Heart left ventricle (tissue), 13 donors: ENCODE measurements at regions not wholly inside any gene's neighbourhood (a gene's known extent, or its start where the extent isn't known, plus 50 kb on each side); places are given as distances from the start of the nearest gene placed in this dataset.

ENCODE experiments used
- CTCF ChIP-seq, 12 donors: fragments of 200-600 bp; sonication (generic) in 4 of 12; IDR thresholded peaks; one replicate each; pipeline versions ENCODE4 v1.5.0 to v1.8.0; 2018 to 2022; ENCODE audit warnings: antibody characterized with exemption in 12 of 12, mild to moderate bottlenecking in 5 of 12
- POLR2A ChIP-seq, 2 donors: fragments of 450-650 bp; IDR thresholded peaks; one replicate each; pipeline ENCODE4 v1.6.1; 2017; ENCODE audit warnings: antibody characterized with exemption in 2 of 2, mild to moderate bottlenecking in 2 of 2, moderate library complexity in 2 of 2
- donor health status: ischemic (EF 13 %, LVEDD 7.1; RV severe dilation, severe dysfunction).
- donor health status: DM: no; HTN: yes; CAD: no.
- donor health status: DM: no; HTN: no; CAD: no.
- donor health status: ischemic (EF 25% LVEDD 6.9; RV normal size, moderate dysfunction).
- donor health status: ischemic (EF 25% LVEDD 5.7; RV mildly dilated, moderate dysfunction).
- donor health status: ischemic (EF 35%, LVEDD 5.7; RV mildly dilated, moderate dysfunction).
- donor health status: nonischemic (EF 11% LVEDD 7.7; RV severe dilation, severe dysfunction).
- donor health status: DM: yes; HTN: yes; CAD: no.
- donor health status: PGD.
- donor health status: ischemic (EF 29% LVEDD 5.4; RV normal size, mild dysfunction).
- donor health status: nonischemic (EF 23%, LVEDD 6.1; RV moderate dilation, normal function).

DNA sequence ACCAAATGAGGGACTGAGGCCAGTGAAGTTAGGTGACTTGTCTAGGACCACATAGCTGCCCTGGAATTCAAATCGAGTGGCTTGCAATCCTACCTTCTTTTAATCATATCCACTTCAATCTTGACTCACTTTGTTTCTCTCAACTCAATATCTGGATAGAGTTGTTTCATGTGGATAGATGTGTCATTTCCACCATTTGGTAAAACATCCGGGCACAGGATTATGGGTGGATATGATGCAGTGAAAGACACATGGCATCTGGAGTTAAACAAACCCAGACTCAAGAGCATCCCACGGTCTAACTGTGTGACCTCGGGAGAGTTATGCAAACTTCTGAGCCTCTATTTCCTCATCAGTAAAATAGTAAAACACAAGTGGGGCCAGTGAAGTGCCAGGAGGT, 103.6 kb upstream of the CNKSR3 start:
- TF ChIP-seq CTCF (IDR thresholded peaks at IDR 0.05) (no peak), POLR2A (IDR thresholded peaks at IDR 0.05) (no peak)
